NCI-H187 (cell line): ENCODE measurements at regions not wholly inside any gene's neighbourhood (a gene's known extent, or its start where the extent isn't known, plus 50 kb on each side); places are given as distances from the start of the nearest gene placed in this dataset.
"Not testable (repeated sequence)": the region's sequence is repeated elsewhere in the genome, so short reads cannot be mapped to it uniquely, and the experiment has no call there.

Experiments used
- DNase-seq, 2 experiments: peaks; one replicate each; lab custom pipeline; 2025; lab: John Stamatoyannopoulos, UW

DNA sequence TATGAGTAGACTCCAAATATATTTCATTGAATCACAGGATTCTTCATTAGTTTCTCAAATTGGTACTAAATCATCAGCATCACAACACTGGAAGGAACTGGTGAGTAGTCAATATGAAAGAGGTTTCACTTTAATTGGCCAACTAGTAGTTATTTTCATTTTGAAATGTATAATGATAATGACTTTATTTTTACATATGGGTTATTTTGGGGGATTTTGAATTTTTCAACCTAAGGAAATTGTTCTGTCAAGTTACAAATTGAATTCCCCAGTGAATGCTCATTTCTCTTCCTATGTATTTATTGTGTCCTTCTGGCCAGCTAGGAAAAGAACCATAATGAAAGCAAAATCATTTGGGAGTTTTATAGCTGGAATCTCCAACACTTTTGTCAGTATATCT lies 174.2 kb upstream of the ATP2B1 start:
- DNase-seq = no peak

DNA sequence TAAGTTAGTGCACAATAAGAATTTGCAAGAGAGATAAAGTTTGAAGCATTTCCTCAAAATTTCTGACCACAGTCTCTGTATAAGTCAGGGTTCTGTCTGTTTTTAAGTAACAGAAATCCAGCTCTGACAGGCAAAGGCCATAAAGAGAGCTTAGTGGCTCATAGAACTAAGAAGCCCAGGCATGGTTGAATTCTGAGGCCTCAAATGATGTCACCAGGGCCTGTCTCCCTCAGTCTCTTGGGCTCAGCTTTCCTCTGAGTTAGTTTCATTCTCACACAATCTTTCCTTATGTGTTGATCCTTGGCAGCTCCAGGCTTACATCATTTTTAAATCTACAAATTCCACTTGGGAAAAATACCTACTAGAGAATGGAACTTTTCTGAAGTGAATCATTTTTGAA lies 173.4 kb upstream of the ATP2B1 start:
- no peak for DNase-seq

DNA sequence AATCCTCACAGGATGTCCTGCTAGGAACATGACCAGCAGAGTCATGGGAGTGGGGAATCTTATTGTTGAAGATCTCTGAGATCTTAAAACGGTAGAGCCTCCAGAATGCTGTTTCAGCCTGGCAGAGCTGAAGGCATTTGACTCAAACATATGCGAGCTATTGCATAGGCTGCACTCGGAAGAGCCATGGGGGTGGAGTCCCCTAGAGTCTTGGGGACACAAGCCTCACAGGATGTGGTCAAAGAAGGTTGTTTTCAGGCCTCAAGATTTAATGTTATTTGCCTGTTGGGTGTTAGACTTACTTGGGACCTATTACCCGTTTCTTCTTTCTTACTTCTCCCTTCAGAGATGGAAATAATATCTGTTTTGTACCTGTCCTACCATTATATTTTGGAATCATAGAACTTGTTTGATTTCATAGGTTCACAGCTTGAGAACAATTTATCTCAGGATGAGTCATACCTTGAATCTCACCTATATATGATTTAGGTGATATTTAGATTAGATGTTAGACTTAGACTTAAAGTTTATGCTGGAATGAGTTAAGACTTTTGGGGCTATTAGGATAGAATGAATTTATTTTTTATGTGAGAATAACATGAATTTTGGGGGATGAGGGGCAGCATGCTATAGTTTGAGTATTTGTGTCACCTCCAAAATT lies 172.2 kb upstream of the ATP2B1 start:
- no peak for DNase-seq

GRCh38 chr12:89879766-89880165 lies 171.1 kb upstream of the ATP2B1 start:
- DNase-seq = no peak

GRCh38 chr12:89878950-89879349 lies 170.3 kb upstream of the ATP2B1 start:
- no peak for DNase-seq

- DNase-seq = no peak
Observed at GRCh38 chr12:89878327-89878726, 169.7 kb upstream of the ATP2B1 start.

DNA sequence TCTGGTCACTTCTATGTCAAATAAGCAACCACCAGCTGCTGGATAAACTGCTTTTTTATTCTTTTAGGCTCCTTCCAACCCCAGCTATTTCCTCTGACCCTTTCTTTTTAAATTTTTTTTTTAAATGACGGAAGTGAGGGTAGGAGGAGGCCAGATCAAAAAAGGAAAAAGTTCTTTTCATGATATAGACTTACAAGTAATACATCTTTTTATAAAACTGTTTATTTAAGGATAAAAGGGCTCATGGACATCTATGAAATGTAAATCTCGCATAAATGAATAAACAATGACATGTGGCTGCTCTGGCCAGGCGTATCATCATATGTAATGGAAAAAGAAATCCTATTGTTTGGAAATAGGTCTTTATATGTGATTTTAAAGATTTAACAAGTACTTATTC lies 169.0 kb upstream of the ATP2B1 start:
- no peak for DNase-seq

DNA sequence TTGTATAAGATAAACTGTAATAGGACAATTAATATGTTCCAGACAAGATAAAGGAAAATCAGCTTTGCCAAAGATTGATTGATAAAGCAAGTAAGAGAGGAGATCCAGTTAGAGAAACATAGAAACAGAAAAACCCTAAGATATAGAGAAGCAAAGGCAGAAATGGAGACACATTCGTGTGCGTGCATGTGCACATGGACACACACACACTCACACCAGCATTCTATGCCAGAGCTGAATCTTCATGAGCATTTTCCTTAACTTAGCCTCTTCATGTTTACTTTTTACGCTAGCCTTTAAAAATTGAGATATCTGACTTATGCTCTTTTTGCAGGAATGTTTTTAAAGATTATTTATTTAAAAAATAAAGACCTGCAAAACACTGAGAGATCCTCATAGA lies 168.5 kb upstream of the ATP2B1 start:
- no peak for DNase-seq

GRCh38 chr12:89875809-89876208 lies 167.2 kb upstream of the ATP2B1 start:
- no peak for DNase-seq

DNA sequence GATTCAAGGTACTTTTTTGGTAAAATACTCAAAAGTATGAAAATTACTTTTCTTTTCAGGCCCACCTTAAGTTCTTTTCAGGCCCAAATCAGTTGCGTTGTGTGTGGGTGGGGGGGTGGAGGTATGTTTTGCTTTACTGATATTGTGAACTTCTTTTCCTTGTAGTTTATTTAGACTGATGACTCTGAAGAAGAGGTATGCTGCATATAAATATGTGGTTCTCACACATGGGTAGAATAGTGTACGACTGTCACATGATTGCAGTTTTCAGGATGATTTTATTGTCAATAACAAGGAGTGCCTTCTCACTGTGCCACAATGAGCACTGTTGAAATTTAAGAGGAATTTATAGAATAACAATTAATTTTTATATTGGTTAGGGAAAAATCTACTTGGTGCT lies 166.6 kb upstream of the ATP2B1 start:
- DNase-seq = no peak

- no peak for DNase-seq
Observed at GRCh38 chr12:89874146-89874545, 165.5 kb upstream of the ATP2B1 start.

- no peak for DNase-seq
Observed at GRCh38 chr12:89873745-89874144, 165.1 kb upstream of the ATP2B1 start.

- no peak for DNase-seq
Observed at GRCh38 chr12:89872922-89873630, 164.4 kb upstream of the ATP2B1 start.

- DNase-seq = no peak
Observed at GRCh38 chr12:89870413-89871184, 162.0 kb upstream of the ATP2B1 start.

- DNase-seq = not testable (repeated sequence)
Observed at GRCh38 chr12:89867611-89868010, 159.0 kb upstream of the ATP2B1 start.

- no peak for DNase-seq
Observed at GRCh38 chr12:89864411-89864810, 155.8 kb upstream of the ATP2B1 start.

GRCh38 chr12:89863968-89864367 lies 155.3 kb upstream of the ATP2B1 start:
- DNase-seq = no peak

GRCh38 chr12:89863493-89863938 lies 154.9 kb upstream of the ATP2B1 start:
- DNase-seq = no peak

DNA sequence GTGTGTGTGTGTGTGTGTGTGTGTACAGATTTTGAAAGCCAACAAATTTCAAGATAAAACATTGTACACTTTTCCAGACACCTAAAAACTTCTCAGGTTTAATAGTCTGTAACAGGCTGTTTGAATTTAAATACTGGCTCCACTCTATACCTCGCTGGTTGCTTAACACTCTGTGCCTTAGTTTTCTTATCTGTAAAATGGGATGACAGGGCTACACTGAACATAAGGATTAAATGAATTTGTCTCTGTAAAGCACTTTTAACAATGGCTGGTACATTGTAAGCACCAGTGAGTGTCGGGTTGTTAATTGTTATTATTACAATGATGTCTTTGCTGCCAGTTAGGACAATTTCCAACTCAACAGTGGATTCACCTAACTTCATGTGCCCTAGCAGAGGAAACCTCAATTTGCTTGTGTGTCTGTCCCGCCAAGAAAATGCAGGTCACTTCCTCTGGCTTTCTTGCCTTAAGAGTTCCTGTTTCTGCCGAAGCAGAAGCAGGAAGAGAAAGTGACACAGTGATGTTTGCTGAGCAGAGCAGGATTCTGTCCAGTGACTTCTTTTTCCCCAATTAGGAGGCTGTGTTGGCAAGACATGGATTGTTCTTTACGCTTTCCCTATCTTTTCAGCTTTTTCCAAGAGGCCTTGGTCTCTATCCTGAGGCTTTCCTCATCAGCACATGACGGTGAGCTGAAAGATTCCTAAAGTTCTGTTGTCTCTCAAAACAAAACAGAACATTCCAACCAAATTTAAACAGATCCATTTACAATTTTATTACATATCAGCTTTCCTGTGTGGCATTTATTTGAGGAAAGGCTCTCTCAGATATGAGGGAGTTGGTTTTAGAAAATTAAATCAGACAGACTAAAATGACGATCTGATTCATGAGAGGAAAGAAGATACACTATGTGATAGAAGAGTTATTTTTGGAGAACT lies 154.1 kb upstream of the ATP2B1 start:
- DNase-seq = no peak

DNA sequence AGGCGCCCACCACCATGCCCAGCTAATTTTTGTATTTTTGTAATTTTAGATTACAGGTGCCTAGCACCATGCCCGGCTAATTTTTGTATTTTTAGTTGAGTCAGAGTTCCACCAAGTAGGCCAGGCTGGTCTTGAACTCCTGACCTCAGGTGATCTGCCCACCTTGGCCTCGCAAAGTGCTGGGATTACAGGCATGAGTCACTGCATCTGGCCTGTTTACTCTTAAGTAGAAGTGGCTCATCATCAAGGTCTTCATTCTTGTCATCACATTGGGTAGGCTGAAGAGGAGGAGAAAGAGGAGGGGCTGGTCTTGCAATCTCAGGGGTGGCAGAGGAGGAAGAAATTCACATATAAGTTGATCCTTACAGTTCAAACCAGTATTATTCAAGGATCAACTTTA lies 152.4 kb upstream of the ATP2B1 start:
- DNase-seq = no peak

GRCh38 chr12:89859508-89860220 lies 151.0 kb upstream of the ATP2B1 start:
- DNase-seq = no peak
